Right lung (tissue), 2 donors: ENCODE measurements at regions not wholly inside any gene's neighbourhood (a gene's known extent, or its start where the extent isn't known, plus 50 kb on each side); places are given as distances from the start of the nearest gene placed in this dataset.
"Not testable (repeated sequence)": the region's sequence is repeated elsewhere in the genome, so short reads cannot be mapped to it uniquely, and the experiment has no call there.

Experiments
- DNase-seq, 2 donors: peaks; one replicate each; pipeline ENCODE4 v3.0.0-alpha.2; 2013

DNA sequence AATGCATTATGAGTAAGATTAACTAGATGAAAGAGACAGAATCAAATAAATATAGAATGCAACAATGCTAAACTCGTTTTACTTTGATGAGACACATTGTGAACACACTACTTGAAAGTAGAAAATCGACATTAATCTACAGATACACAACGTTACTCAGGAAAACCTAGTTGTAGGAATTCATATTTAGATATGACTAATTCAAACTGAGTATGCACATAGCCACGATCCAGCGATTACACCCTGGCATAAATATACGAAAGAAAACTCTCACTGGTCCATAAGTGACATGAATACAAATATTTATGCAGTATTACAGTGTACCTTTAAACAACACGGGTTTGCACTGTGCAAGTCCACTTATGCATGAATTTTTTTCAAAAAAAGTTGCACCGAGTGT lies 485.6 kb downstream of the TMX3 start:
- no peak for DNase-seq

DNA sequence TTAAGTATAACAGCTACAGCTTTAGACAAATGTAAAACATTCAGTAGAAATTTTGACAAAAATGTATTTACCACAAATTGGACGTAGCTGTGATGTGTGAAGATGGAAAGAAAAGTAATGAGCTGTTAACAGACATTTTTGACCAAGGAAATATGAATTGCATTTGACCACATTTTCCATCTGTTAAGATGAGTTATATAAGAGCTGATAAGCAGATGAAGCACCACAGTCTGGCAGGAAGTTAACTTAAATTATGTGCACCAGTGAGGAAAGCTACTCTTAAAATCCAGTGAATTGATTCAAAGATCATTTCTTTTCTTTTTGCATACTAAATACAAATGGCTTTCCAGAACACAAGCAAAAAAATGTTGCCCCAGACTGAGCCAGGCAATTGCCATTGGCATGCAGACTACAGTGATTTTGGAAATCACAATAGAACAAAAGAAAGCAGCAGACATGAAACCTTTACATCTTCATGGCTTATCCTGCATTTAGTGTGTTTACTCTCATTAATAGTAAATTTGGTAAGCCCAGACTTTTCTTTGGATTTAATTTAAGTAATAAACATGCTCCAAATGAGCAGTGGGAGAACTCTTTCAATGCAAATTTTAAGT lies 493.7 kb downstream of the TMX3 start:
- no peak for DNase-seq

GRCh38 chr18:68220458-68220857 lies 494.4 kb downstream of the TMX3 start:
- no peak for DNase-seq

DNA sequence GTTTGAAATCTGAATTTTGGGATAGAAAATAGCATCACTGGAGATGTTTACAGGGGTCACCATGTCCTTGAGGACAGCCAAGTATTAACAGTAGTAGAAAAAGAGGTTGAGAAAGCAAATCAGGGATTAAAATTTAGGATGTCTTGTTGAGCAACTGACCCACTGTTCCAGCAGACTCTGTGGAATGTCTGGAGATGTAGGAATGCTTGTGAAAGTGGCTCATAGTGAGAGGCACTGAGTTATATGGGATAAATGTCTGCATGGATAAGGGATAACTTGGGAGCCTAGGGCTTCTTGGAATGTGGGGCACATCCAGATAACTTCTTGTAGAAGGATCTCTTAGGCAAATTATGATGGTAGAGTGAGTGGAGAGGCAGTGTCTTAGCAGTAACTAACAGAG lies 495.0 kb downstream of the TMX3 start:
- no peak for DNase-seq

- DNase-seq, result no peak
Observed at GRCh38 chr18:68219274-68219673, 495.6 kb downstream of the TMX3 start.

GRCh38 chr18:68215931-68216330 lies 499.0 kb downstream of the TMX3 start:
- no peak for DNase-seq

- no peak for DNase-seq
Observed at GRCh38 chr18:68186039-68186438, 528.9 kb downstream of the TMX3 start.

GRCh38 chr18:68181956-68182355 lies 533.0 kb downstream of the TMX3 start:
- no peak for DNase-seq

- DNase-seq, result no peak
Observed at GRCh38 chr18:68179811-68180210, 535.1 kb downstream of the TMX3 start.

GRCh38 chr18:68178921-68179320 lies 536.0 kb downstream of the TMX3 start:
- no peak for DNase-seq

DNA sequence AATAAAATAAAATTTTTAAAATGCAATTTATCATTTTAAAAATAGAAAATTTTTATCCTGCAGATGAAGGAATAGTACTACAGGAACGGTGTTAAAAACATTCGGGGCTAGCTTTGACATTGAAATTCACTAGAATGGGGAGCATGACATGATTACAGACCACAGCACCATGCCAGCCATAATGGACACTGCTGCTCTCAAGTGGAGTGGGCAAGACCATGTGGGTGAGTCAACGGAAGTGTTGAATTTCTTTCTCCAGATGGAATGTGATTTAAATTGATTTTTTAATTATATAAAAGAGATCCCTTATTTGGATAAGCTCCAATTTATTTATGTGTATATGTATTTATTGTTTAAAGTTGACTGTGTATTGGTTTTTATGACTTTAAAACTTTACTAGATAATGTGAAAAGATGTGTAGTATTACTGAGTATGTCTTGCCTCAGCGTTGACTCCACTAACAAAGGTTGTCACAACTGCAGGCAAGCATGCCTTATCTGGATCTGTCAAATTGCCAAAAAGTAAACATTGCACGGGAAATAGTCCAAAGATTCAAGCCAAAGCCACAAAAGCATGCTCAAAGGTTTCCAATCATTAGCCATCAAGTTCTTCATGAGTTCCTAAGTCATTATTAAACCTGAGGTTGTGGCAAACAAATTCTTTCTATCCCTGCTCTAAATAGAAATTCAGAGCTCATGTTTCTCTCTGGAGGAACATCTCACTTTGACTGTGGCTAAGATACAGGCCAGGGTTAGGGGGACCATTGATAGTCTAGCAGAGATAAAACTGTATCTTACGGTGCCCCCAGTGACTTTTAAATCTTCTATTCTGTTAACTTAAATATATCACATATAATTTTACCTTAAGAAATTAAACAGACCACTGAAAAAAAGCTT lies 536.9 kb downstream of the TMX3 start:
- no peak for DNase-seq

DNA sequence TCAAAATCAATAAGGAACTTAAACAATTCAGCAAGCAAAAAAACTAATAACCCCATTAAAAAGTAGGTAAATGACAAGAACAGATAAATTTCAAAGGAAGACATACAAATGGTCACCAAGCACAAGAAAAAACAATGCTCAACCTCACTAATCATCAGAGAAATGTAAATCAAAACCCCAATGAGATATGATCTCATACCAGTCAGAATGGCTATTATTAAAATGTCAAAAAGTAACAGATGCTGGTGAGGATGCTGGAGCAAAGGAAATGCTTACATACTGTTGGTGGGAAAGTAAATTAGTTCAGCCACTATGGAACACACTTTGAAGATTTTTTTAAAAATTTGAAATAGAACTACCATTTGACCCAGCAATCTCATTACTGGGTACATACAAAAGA lies 538.0 kb downstream of the TMX3 start:
- no peak for DNase-seq

- DNase-seq, result no peak
Observed at GRCh38 chr18:68172842-68173549, 541.9 kb downstream of the TMX3 start.

DNA sequence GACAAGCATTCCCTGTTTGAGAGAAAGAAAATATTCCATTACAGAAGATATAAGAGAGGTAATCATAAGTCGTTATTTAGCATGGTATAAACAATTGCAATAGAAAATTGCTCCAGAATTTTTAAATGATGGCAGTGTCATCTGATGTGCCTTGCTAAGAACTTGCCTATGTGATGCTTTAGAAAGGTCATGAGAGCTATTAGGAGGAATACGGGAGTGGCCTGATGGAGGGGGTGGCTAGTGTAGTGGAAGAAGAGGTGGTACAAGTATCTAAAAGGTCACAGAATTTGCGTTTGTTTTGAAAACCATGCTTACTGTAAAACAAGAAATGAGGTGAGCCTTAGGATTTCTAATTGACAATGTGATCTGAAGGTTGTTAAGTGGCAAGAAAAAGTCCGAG lies 550.0 kb downstream of the TMX3 start:
- DNase-seq, result no peak

DNA sequence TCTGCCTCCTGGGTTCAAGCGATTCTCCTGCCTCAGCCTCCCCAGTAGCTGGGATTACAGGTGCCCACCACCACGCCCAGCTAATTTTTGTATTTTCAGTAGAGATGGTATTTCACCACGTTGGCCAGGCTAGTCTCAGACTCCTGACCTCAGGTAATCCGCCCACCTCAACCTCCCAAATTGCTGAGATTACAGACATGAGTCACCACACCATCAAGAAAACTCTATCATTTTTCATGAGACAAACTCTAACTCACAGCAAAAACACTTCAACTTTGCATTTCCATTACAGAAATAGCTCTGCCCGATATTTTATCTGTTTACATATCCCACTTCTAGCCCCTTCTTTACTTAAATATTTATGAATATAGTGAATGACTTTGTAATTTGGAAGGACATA lies 561.1 kb downstream of the TMX3 start:
- not testable (repeated sequence) for DNase-seq

DNA sequence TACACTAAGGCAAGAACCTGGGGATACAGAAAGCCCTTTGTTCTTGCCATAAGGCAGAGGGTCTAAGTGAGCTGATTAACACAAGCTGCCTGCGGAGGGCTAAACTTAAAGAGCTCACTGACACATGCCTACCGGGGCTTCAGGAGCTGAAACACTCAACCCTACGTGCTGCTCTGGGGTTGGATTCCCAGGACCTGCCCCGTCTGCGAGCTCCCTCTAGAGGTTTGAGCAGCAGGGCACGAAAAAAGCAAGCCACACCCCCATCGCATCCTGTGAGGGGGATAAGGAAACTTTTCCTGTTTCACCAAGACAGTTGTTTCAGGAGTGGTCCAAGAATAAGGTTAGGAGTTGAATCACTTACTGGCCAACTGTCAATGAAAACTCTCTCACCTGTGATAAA lies 562.1 kb downstream of the TMX3 start:
- DNase-seq, result no peak

- no peak for DNase-seq
Observed at GRCh38 chr18:68150961-68151360, 563.9 kb downstream of the TMX3 start.

- no peak for DNase-seq
Observed at GRCh38 chr18:68148863-68149262, 566.0 kb downstream of the TMX3 start.

- no peak for DNase-seq
Observed at GRCh38 chr18:68147728-68148127, 567.2 kb downstream of the TMX3 start.

DNA sequence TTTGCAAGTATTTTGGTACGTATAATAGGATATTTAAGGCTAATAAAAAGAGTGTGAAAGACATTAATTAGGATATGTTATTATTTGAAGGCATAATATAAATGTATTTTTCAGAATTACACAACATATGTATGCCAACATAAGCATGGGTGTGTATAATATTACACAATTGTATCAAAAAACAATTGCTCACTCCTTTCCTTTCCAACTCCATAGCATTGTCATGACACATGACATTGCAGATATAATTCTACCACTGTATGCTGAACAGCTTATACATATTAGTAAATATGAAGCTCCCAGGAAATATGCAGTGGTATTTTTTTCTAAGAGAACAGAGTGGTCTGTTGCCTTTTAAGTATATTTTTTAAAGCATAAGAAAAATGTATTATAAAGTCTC lies 593.1 kb downstream of the TMX3 start:
- DNase-seq, result no peak

- DNase-seq, result no peak
Observed at GRCh38 chr18:68121308-68121707, 593.6 kb downstream of the TMX3 start.

DNA sequence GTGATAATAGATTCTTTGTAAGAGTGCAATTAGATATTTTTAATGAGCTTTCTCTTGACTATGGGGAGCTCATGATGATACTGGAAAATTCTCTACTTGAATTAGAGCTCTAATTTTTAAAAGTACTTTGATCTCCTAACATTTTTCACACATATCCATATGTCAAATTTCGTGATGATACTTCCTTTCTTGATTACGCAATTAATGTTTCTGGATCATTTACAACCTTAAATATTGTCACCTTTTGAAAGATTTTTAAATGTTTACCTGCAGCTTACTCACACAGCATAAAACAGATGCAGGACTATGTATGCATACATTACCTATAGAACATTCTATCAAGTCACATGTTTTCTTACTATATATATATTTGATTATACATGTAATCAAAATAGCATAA lies 598.5 kb upstream of the DSEL start:
- DNase-seq, result no peak

GRCh38 chr18:68104036-68104435 lies 587.5 kb upstream of the DSEL start:
- DNase-seq, result no peak
